Activated T-helper 1 cell treated with anti-CD3 and anti-CD28 coated beads, Interleukin-12 subunit alpha, Interleukin-12 subunit beta, Interleukin-2, Interleukin-4 antibody, amounts not matched to agents 30 ng/mL and 10 ng/mL and 1 ng/mL, durations not matched to agents 14 hours and 24 hours and 36 hours (primary cell): ENCODE measurements at regions not wholly inside any gene's neighbourhood (a gene's known extent, or its start where the extent isn't known, plus 50 kb on each side); places are given as distances from the start of the nearest gene placed in this dataset.

Source experiments
- DNase-seq: peaks from one replicate; pipeline ENCODE4 v3.0.0; 2021; ENCODE audit warnings: low spot score
- H3K27ac Mint-ChIP-seq: one replicate; pipeline ENCODE4 v1.8.0; 2021; ENCODE audit warnings: mild to moderate bottlenecking, mixed read lengths
- H3K27me3 Mint-ChIP-seq: one replicate; pipeline ENCODE4 v1.8.0; 2022; ENCODE audit warnings: mild to moderate bottlenecking, moderate library complexity, mixed read lengths; ENCODE audit not compliant: insufficient read depth
- H3K36me3 Mint-ChIP-seq: one replicate; pipeline ENCODE4 v1.8.0; 2021; ENCODE audit warnings: low read depth, mixed read lengths
- H3K4me1 Mint-ChIP-seq: one replicate; pipeline ENCODE4 v1.8.0; 2021; ENCODE audit warnings: low read depth, mixed read lengths
- H3K4me3 Mint-ChIP-seq: one replicate; pipeline ENCODE4 v1.8.0; 2021; ENCODE audit warnings: mild to moderate bottlenecking, moderate library complexity, mixed read lengths
- H3K9me3 Mint-ChIP-seq: one replicate; pipeline ENCODE4 v1.8.0; 2021; ENCODE audit warnings: mixed read lengths
- intact Hi-C: fragments of 100-400 bp; cut with micrococcal nuclease; formaldehyde crosslinking; loops from one replicate; pipeline ENCODE4 v1.15.1; 2024

DNA sequence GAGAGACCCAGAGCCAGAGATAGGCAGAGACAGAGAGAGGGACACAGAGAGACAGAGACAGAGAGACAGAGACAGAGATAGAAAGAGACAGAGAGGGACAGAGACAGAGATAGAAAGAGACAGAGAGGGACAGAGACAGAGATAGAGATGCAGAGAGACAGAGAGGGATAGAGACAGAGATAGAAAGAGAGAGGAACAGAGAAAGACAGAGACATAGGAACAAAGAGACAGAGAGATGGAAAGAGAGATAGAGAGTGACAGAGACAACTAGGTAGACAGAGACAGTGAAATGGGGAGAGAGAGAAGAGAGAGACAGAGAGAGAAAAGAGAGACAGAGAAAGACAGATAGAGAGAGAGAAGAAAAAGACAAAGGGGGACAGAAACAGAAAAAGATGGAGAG lies 165.4 kb upstream of the FOXQ1 start:
- DNase-seq = no peak
- intact Hi-C loops = no loop called here
- H3K4me3 Mint-ChIP-seq = no peak overlapping the region
- peaks cover 3% of the 10 kb centered on the region for H3K27me3 Mint-ChIP-seq
- H3K4me1 Mint-ChIP-seq = no peaks in the 10 kb centered on the region
- no peak overlapping the region for H3K27ac Mint-ChIP-seq
- no peaks in the 10 kb centered on the region for H3K9me3 Mint-ChIP-seq
- no peaks in the 10 kb centered on the region for H3K36me3 Mint-ChIP-seq

GRCh38 chr6:1145768-1146218 lies 166.1 kb upstream of the FOXQ1 start:
- H3K4me1 Mint-ChIP-seq = no peaks in the 10 kb centered on the region
- no peak overlapping the region for H3K27ac Mint-ChIP-seq
- no peaks in the 10 kb centered on the region for H3K9me3 Mint-ChIP-seq
- DNase-seq = no peak
- no peaks in the 10 kb centered on the region for H3K36me3 Mint-ChIP-seq
- intact Hi-C loops = no loop called here
- no peak overlapping the region for H3K4me3 Mint-ChIP-seq
- peaks cover 5% of the 10 kb centered on the region for H3K27me3 Mint-ChIP-seq

GRCh38 chr6:1144842-1145767 lies 166.8 kb upstream of the FOXQ1 start:
- Mint-ChIP-seq H3K9me3 (no peaks in the 10 kb centered on the region), H3K27ac (no peak overlapping the region), H3K36me3 (no peaks in the 10 kb centered on the region), H3K4me1 (no peaks in the 10 kb centered on the region), H3K4me3 (no peak overlapping the region), H3K27me3 (peaks cover 6% of the 10 kb centered on the region)
- intact Hi-C loops = no loop called here
- DNase-seq = no peak

DNA sequence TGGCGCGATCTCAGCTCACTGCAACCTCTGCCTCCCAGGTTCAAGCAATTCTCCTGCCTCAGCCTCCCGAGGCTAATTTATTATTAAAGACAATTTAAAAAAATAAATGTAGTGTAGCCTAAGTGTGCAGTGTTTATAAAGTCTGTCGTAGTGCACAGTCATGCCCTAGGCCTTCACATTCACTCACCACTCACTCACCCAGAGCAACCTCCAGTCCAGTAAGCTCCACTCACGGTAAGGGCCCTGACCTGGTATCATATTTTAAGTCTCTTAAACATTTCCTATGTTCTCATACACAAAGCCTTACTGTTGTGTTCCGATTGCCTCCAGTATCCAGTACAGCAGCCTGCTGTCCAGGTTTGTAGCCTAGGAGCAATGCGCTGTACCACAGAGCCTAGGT lies 168.2 kb upstream of the FOXQ1 start:
- H3K4me3 Mint-ChIP-seq = no peak overlapping the region
- intact Hi-C loops = no loop called here
- H3K4me1 Mint-ChIP-seq = no peaks in the 10 kb centered on the region
- no peaks in the 10 kb centered on the region for H3K36me3 Mint-ChIP-seq
- DNase-seq = no peak
- no peaks in the 10 kb centered on the region for H3K9me3 Mint-ChIP-seq
- H3K27ac Mint-ChIP-seq = no peak overlapping the region
- peaks cover 6% of the 10 kb centered on the region for H3K27me3 Mint-ChIP-seq

DNA sequence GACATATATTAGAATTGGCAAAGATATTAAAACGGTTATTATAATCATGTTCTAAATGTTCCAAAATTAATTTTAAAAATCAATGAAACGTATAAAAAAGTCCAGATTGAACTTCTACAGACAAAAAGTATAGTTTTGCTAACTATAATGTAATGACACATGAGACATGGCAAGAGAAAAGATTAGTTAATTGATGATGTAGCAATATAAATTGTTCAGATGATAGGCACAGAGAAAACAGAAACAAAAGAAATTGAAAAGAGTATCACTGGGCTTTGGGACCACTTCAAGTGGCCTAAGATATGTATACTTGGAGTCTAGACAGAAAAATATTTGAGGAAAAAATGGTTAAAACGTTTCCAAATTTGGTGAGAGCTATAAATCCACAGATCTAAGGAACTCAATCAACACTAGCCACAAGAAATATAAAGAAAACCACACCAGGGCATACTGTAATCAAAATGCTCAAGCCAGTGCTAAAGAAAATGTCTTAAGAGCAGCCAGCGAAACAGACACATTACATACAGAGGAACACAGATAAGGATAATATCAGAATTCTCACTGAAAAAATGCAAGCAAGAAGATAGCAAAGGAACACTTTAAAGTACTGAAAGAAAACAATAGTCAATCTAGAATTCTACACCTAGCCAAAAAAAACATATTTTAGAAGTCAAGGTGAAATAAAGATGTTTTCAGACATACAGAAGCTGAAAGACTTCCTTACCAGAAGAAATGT lies 172.6 kb upstream of the FOXQ1 start:
- Mint-ChIP-seq H3K9me3 (no peaks in the 10 kb centered on the region), H3K4me1 (no peaks in the 10 kb centered on the region), H3K27me3 (peaks cover 11% of the 10 kb centered on the region), H3K27ac (no peak overlapping the region), H3K36me3 (no peaks in the 10 kb centered on the region), H3K4me3 (no peak overlapping the region)
- intact Hi-C loops = no loop called here
- DNase-seq = no peak

GRCh38 chr6:1137849-1138248 lies 174.0 kb upstream of the FOXQ1 start:
- DNase-seq = no peak
- H3K36me3 Mint-ChIP-seq = no peaks in the 10 kb centered on the region
- H3K27me3 Mint-ChIP-seq = peaks cover 15% of the 10 kb centered on the region
- H3K9me3 Mint-ChIP-seq = no peaks in the 10 kb centered on the region
- intact Hi-C loops = no loop called here
- H3K4me3 Mint-ChIP-seq = no peak overlapping the region
- no peak overlapping the region for H3K27ac Mint-ChIP-seq
- H3K4me1 Mint-ChIP-seq = no peaks in the 10 kb centered on the region

GRCh38 chr6:1136827-1137226 lies 175.1 kb upstream of the FOXQ1 start:
- no peak overlapping the region for H3K4me3 Mint-ChIP-seq
- DNase-seq = no peak
- no peaks in the 10 kb centered on the region for H3K36me3 Mint-ChIP-seq
- H3K27me3 Mint-ChIP-seq = peaks cover 15% of the 10 kb centered on the region
- no peaks in the 10 kb centered on the region for H3K4me1 Mint-ChIP-seq
- no peak overlapping the region for H3K27ac Mint-ChIP-seq
- no peaks in the 10 kb centered on the region for H3K9me3 Mint-ChIP-seq
- intact Hi-C loops = no loop called here

GRCh38 chr6:1136415-1136774 lies 175.5 kb upstream of the FOXQ1 start:
- no peak for DNase-seq
- H3K4me3 Mint-ChIP-seq = no peak overlapping the region
- H3K4me1 Mint-ChIP-seq = no peaks in the 10 kb centered on the region
- intact Hi-C loops = no loop called here
- no peak overlapping the region for H3K27ac Mint-ChIP-seq
- H3K36me3 Mint-ChIP-seq = no peaks in the 10 kb centered on the region
- no peaks in the 10 kb centered on the region for H3K9me3 Mint-ChIP-seq
- peaks cover 15% of the 10 kb centered on the region for H3K27me3 Mint-ChIP-seq

- H3K27ac Mint-ChIP-seq = no peak overlapping the region
- no peaks in the 10 kb centered on the region for H3K36me3 Mint-ChIP-seq
- no peaks in the 10 kb centered on the region for H3K9me3 Mint-ChIP-seq
- H3K4me1 Mint-ChIP-seq = no peaks in the 10 kb centered on the region
- H3K27me3 Mint-ChIP-seq = peaks cover 14% of the 10 kb centered on the region
- no peak overlapping the region for H3K4me3 Mint-ChIP-seq
- DNase-seq = no peak
- intact Hi-C loops = no loop called here
These were observed 176.0 kb upstream of the FOXQ1 start for GRCh38 chr6:1135726-1136414.

DNA sequence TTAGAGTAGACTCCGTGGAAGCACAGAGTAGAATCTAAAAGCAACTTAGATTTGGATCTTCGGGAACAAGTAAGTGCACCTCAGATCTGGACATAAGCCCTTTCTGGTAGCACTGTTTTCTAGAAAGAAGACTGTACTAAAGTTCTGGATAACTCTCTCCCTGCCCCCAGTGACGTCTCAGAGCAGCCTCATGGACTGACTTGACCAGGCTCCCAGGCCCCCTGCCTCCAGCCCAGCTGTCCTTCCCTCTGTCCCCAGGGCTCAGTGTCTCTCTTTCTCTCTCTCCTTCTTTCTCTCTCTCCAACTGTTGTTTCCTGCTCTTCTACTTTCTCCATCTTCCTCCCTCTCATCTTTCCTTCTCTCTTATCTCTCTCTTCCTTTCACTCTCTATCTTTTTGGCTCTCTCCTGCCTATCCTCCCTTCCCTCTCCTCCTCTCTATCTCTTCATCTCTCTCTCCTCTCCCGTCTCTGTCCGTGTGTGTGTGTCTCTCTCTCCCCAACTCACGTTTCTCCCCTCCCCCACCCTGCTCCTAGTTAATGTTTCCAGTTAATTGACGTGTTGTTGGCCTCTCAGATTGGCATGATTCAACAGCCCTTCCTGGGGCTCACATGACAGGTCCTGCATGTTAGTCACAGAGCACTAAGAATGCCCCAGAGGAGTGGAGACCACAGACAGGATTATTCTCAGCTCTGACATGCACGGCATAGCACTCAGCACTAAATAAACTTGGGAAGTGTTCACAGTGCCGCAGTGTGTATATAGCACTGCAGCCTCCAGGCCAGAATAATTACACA lies 180.4 kb upstream of the FOXQ1 start:
- Mint-ChIP-seq H3K4me1 (no peaks in the 10 kb centered on the region), H3K4me3 (no peak overlapping the region), H3K27ac (no peak overlapping the region), H3K36me3 (no peaks in the 10 kb centered on the region), H3K27me3 (peaks cover 8% of the 10 kb centered on the region), H3K9me3 (no peaks in the 10 kb centered on the region)
- no peak for DNase-seq
- intact Hi-C loops = no loop called here

GRCh38 chr6:1130709-1131108 lies 181.2 kb upstream of the FOXQ1 start:
- no peak for DNase-seq
- intact Hi-C loops = no loop called here
- Mint-ChIP-seq H3K27ac (no peak overlapping the region), H3K4me1 (no peaks in the 10 kb centered on the region), H3K27me3 (peaks cover 8% of the 10 kb centered on the region), H3K36me3 (no peaks in the 10 kb centered on the region), H3K9me3 (no peaks in the 10 kb centered on the region), H3K4me3 (no peak overlapping the region)

DNA sequence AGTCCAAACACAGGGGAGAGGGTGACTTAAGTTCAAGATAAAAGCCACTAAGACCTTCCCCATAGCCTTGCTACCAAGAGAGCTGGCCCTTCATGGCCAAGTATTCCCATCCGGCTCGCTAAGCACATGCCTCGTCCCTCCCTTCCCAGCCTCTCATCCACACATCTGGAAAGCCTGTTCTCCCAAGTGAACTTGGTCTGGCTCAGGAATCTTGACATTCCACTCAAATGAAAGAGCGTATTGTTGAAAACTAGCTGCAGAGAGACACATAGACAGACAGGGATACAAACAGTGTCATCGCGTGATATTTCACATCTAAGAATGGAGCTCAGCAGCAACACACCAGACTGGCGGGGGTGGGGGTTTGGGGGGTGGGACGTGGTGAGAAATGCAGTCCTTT lies 182.8 kb upstream of the FOXQ1 start:
- DNase-seq = no peak
- H3K9me3 Mint-ChIP-seq = no peaks in the 10 kb centered on the region

More for the DNA sequence above, 182.8 kb upstream of the FOXQ1 start:
- H3K27me3 Mint-ChIP-seq = peaks cover 4% of the 10 kb centered on the region
- no peaks in the 10 kb centered on the region for H3K4me1 Mint-ChIP-seq
- H3K36me3 Mint-ChIP-seq = no peaks in the 10 kb centered on the region
- H3K4me3 Mint-ChIP-seq = no peak overlapping the region
- intact Hi-C loops = no loop called here
- H3K27ac Mint-ChIP-seq = no peak overlapping the region
